Keratinocyte (primary cell): ENCODE measurements at regions not wholly inside any gene's neighbourhood (a gene's known extent, or its start where the extent isn't known, plus 50 kb on each side); places are given as distances from the start of the nearest gene placed in this dataset.

Experiments used
- DNase-seq: peaks from one replicate; pipeline ENCODE4 v3.0.0-alpha.2; 2011; ENCODE audit warnings: low read depth, missing footprints, low spot score
- FAIRE-seq: peaks from 2 replicates; lab custom pipeline; 2011; peaks lifted over from hg19 to GRCh38; lab: Jason Lieb, UNC
- H2AFZ ChIP-seq: 2 replicates; pipeline ENCODE4 v1.6.0; 2012; ENCODE audit warnings: low read length, control low read depth, inconsistent platforms; ENCODE audit not compliant: control insufficient read depth
- H3K27ac ChIP-seq: 2 replicates; pipeline ENCODE4 v1.5.1; 2011; ENCODE audit warnings: low read length; ENCODE audit not compliant: control insufficient read depth, insufficient read depth
- H3K27me3 ChIP-seq: 3 replicates; pipeline ENCODE4 v1.6.0; 2011; ENCODE audit warnings: low read length; ENCODE audit not compliant: control insufficient read depth, insufficient read depth; ENCODE audit errors: extremely low read depth
- H3K36me3 ChIP-seq, 2 experiments: 2 replicates in 1 of 2; 3 replicates in 1 of 2; pipeline ENCODE4 v1.5.1; 2011; ENCODE audit warnings: low read length in 2 of 2, mild to moderate bottlenecking in 1 of 2; ENCODE audit not compliant: control insufficient read depth in 2 of 2, insufficient read depth in 2 of 2; ENCODE audit errors: extremely low read depth in 1 of 2
- H3K4me1 ChIP-seq: 3 replicates; pipeline ENCODE4 v1.5.1; 2011; ENCODE audit warnings: low read length; ENCODE audit not compliant: control insufficient read depth, insufficient read depth; ENCODE audit errors: extremely low read depth
- H3K4me2 ChIP-seq: 3 replicates; pipeline ENCODE4 v1.6.0; 2011; ENCODE audit warnings: low read depth, low read length; ENCODE audit not compliant: control insufficient read depth, insufficient read depth; ENCODE audit errors: extremely low read depth
- H3K4me3 ChIP-seq, 3 experiments: fragments of 200-600 bp in 1 of 3; sonication (generic) in 1 of 3; 2 replicates in 2 of 3; 3 replicates in 1 of 3; pipeline ENCODE4 v1.5.1; 2011 to 2016; ENCODE audit warnings: low read length in 3 of 3, mild to moderate bottlenecking in 3 of 3, control low read depth in 2 of 3, inconsistent platforms in 1 of 3, low read depth in 1 of 3, mixed read lengths in 1 of 3, mixed run types in 1 of 3, moderate library complexity in 1 of 3; ENCODE audit not compliant: control insufficient read depth in 2 of 3, insufficient read depth in 2 of 3; ENCODE audit errors: extremely low read depth in 1 of 3
- H3K79me2 ChIP-seq: 2 replicates; pipeline ENCODE4 v1.6.0; 2012; ENCODE audit warnings: low read length; ENCODE audit not compliant: control insufficient read depth, insufficient read depth
- H3K9ac ChIP-seq: 3 replicates; pipeline ENCODE4 v1.6.0; 2011; ENCODE audit warnings: low read length; ENCODE audit not compliant: control insufficient read depth, insufficient read depth; ENCODE audit errors: extremely low read depth
- H3K9me1 ChIP-seq: 3 replicates; pipeline ENCODE4 v1.6.0; 2011; ENCODE audit warnings: low read length; ENCODE audit not compliant: control insufficient read depth, insufficient read depth; ENCODE audit errors: extremely low read depth
- H3K9me3 ChIP-seq: 2 replicates; pipeline ENCODE4 v1.5.1; 2012; ENCODE audit warnings: low read depth, low read length; ENCODE audit not compliant: control insufficient read depth
- H4K20me1 ChIP-seq: 3 replicates; pipeline ENCODE4 v1.6.0; 2011; ENCODE audit warnings: low read length; ENCODE audit not compliant: control insufficient read depth, insufficient read depth; ENCODE audit errors: extremely low read depth
- EZH2 ChIP-seq: IDR thresholded peaks from one replicate; pipeline ENCODE4 v1.6.1; 2012; ENCODE audit warnings: inconsistent platforms, mild to moderate bottlenecking, low read length, moderate library complexity
- dilution Hi-C: fragments of 300-500 bp; cut with MboI; formaldehyde crosslinking; loops from one replicate; pipeline ENCODE4 v1.7.0; 2020; ENCODE audit warnings: low sequenced_read_pairs; ENCODE audit not compliant: extremely low pct_ligation_motif_present
- TF ChIP-seq, protein P1 (sequence below), 3 experiments: IDR thresholded peaks in 1 of 3; conservative IDR thresholded peaks in 1 of 3; optimal IDR thresholded peaks in 1 of 3; 2 replicates in 2 of 3; 3 replicates in 1 of 3; pipeline versions ENCODE3 to v1.5.1; 2011; ENCODE audit warnings: low read length in 3 of 3, mild to moderate bottlenecking in 3 of 3, moderate library complexity in 2 of 3, control low read depth in 1 of 3, inconsistent platforms in 1 of 3; ENCODE audit not compliant: insufficient read depth in 2 of 3; ENCODE audit errors: extremely low read depth in 1 of 3

DNA sequence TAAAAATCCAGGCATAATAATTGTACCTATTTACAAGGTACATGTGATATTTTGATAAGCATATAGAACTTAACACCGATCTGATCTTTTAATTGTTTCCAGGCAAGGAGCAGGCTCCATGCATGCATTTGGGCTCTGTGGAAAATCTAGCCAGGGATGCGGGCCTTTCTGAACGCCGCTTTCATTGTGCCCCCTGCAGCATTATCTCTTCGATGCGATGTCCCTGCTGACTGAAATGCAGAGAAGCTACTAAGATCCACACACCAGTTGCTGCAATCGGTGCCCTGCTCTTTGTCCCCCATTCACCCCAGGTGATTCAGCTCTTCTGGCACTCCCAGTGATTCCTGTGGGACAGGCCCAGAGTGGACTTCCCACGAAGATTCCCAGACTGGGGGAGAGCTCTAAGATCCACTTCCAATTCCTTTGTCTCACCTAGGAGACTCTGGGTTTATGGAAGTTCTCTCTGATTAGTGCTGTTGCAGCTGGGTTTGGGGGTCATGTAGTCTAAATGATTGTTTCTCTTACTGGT is 254.3 kb upstream of the AGA start:
- no peaks in the 10 kb centered on the region for H3K36me3 ChIP-seq
- no peaks in the 10 kb centered on the region for H3K9me3 ChIP-seq
- H3K79me2 ChIP-seq = no peaks in the 10 kb centered on the region
- H3K4me3 ChIP-seq = no peak overlapping the region
- dilution Hi-C loops = no loop called here
- no peak overlapping the region for H3K9ac ChIP-seq
- no peak overlapping the region for H3K27ac ChIP-seq
- peaks cover 7% of the 10 kb centered on the region for H3K4me1 ChIP-seq
- H3K9me1 ChIP-seq = no peaks in the 10 kb centered on the region
- TF ChIP-seq EZH2 = no peak
- TF ChIP-seq, protein P1, sequence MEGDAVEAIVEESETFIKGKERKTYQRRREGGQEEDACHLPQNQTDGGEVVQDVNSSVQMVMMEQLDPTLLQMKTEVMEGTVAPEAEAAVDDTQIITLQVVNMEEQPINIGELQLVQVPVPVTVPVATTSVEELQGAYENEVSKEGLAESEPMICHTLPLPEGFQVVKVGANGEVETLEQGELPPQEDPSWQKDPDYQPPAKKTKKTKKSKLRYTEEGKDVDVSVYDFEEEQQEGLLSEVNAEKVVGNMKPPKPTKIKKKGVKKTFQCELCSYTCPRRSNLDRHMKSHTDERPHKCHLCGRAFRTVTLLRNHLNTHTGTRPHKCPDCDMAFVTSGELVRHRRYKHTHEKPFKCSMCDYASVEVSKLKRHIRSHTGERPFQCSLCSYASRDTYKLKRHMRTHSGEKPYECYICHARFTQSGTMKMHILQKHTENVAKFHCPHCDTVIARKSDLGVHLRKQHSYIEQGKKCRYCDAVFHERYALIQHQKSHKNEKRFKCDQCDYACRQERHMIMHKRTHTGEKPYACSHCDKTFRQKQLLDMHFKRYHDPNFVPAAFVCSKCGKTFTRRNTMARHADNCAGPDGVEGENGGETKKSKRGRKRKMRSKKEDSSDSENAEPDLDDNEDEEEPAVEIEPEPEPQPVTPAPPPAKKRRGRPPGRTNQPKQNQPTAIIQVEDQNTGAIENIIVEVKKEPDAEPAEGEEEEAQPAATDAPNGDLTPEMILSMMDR (optimal IDR thresholded peaks at IDR 0.05 in 1 of 3, IDR thresholded peaks at IDR 0.05 in 1 of 3, conservative IDR thresholded peaks at IDR 0.05 in 1 of 3; ENCODE audit: extremely low read depth in 1 of 3, insufficient read depth in 2 of 3, low read length in 3 of 3) = no peak
- no peak for FAIRE-seq
- no peaks in the 10 kb centered on the region for H3K27me3 ChIP-seq
- no peak overlapping the region for H3K4me2 ChIP-seq
- H2AFZ ChIP-seq = no peak overlapping the region
- no peak for DNase-seq
- H4K20me1 ChIP-seq = no peaks in the 10 kb centered on the region

DNA sequence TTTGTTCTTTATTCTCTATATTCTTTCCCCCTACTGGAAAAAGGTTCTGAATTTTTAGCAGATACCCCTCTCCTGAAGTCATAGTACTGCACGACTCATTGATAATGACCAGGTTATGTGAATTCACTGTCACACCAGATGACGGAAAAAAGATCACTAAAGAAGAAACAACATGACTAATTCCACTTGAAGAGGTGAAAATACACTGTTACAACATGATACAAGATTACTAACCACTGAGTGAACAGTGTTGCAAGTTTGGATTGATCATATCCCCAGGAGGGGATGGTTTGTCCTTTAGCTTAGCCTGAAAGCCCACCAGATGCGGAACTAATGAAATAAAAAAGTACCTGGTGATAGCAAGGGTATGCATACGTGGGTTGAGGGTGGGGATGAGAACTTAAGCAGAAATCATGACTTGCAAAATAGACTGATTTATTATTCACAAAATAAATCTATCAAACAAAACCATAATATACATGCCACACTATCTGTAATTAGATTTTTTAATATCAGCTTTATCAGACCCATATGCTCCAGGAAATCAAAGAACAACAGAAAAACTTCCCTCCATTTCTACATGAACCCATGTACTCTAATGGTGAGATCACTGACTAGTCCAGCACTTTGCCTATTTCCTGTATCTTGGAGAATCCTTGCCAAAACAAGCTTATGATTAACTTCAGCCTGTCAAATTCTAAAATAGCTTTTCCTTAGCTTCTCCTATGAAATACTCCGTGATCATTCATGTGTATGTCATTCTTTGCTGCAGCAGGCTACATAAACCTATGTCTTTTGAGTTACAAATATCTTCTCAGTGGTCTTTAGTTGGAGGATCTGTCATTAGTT is 257.4 kb upstream of the AGA start:
- H3K9me3 ChIP-seq = no peaks in the 10 kb centered on the region
- no peak overlapping the region for H2AFZ ChIP-seq
- H3K79me2 ChIP-seq = no peaks in the 10 kb centered on the region
- H3K9me1 ChIP-seq = no peaks in the 10 kb centered on the region
- FAIRE-seq (peak; percentile 79), DNase-seq (no peak)
- H3K9ac ChIP-seq = no peak overlapping the region
- H3K4me1 ChIP-seq = peaks cover 7% of the 10 kb centered on the region
- H3K4me3 ChIP-seq = no peak overlapping the region
- no peak overlapping the region for H3K27ac ChIP-seq
- no peaks in the 10 kb centered on the region for H4K20me1 ChIP-seq
- H3K27me3 ChIP-seq = no peaks in the 10 kb centered on the region
- H3K4me2 ChIP-seq = no peak overlapping the region
- H3K36me3 ChIP-seq = no peaks in the 10 kb centered on the region
- dilution Hi-C loops = no loop called here
- no peak for TF ChIP-seq EZH2
- TF ChIP-seq, protein P1 (optimal IDR thresholded peaks at IDR 0.05 in 1 of 3, IDR thresholded peaks at IDR 0.05 in 1 of 3, conservative IDR thresholded peaks at IDR 0.05 in 1 of 3; ENCODE audit: extremely low read depth in 1 of 3, insufficient read depth in 2 of 3, low read length in 3 of 3) = no peak
